Panc1 (cell line): ENCODE measurements at regions not wholly inside any gene's neighbourhood (a gene's known extent, or its start where the extent isn't known, plus 50 kb on each side); places are given as distances from the start of the nearest gene placed in this dataset.

Experiments used
- ATAC-seq: fragments of 200-7000 bp; cut with Tn5 transposase; 2 replicates; pipeline ENCODE4 v1.9.1; 2020; ENCODE audit warnings: mild to moderate bottlenecking, moderate library complexity
- BruUV-seq: library from RNA; stranded (reverse); fragments of 400-500 nt; replicated peaks from 2 replicates; lab custom pipeline; 2021; lab: Mats Ljungman, UMichigan
- CTCF ChIA-PET: fragments of 300-600 bp; sonication (Branson Sonifier 250); formaldehyde crosslinking; loops from one replicate; lab custom pipeline; 2022; ENCODE audit warnings: antibody characterized with exemption; lab: Charles Lee
- POLR2A ChIA-PET: fragments of 300-600 bp; sonication (Branson Sonifier 250); formaldehyde crosslinking; loops from one replicate; lab custom pipeline; 2022; ENCODE audit warnings: antibody characterized with exemption; lab: Charles Lee
- DNase-seq: peaks from one replicate; pipeline ENCODE4 v3.0.0-alpha.2; 2010; ENCODE audit warnings: low read depth, low spot score
- H3K27ac ChIP-seq: 2 replicates; pipeline ENCODE4 v1.5.1; 2011; ENCODE audit warnings: mild to moderate bottlenecking, low read length, inconsistent platforms
- H3K27me3 ChIP-seq: fragments of 200-500 bp; sonication (Bioruptor generic); 2 replicates; pipeline ENCODE4 v1.6.0; 2014; ENCODE audit warnings: low read length, inconsistent platforms; ENCODE audit not compliant: control insufficient read depth, insufficient read depth
- H3K36me3 ChIP-seq: fragments of 200-500 bp; sonication (Bioruptor generic); 2 replicates; pipeline ENCODE4 v1.5.1; 2014; ENCODE audit warnings: inconsistent platforms, mild to moderate bottlenecking, low read length, moderate library complexity; ENCODE audit not compliant: control insufficient read depth, insufficient read depth
- H3K4me1 ChIP-seq: 2 replicates; pipeline ENCODE4 v1.5.1; 2011; ENCODE audit warnings: inconsistent platforms, mild to moderate bottlenecking, low read length, moderate library complexity; ENCODE audit not compliant: control insufficient read depth, insufficient read depth
- H3K4me3 ChIP-seq, 2 experiments: 2 replicates each; pipeline ENCODE4 v1.5.1; 2011 to 2012; ENCODE audit warnings: low read depth in 2 of 2, low read length in 2 of 2, mild to moderate bottlenecking in 2 of 2, inconsistent platforms in 1 of 2, moderate library complexity in 1 of 2
- H3K9me3 ChIP-seq: fragments of 200-500 bp; sonication (Bioruptor generic); 2 replicates; pipeline ENCODE4 v1.5.1; 2014; ENCODE audit warnings: low read depth, mild to moderate bottlenecking, inconsistent platforms, low read length, moderate library complexity; ENCODE audit not compliant: control insufficient read depth, insufficient read depth
- CTCF ChIP-seq: fragments of 450-650 bp; IDR thresholded peaks from 2 replicates; pipeline ENCODE4 v1.5.1; 2017; ENCODE audit warnings: mild to moderate bottlenecking
- POLR2AphosphoS5 ChIP-seq: IDR thresholded peaks from 2 replicates; pipeline ENCODE4 v1.6.1; 2012; ENCODE audit warnings: mild to moderate bottlenecking, low read depth, low read length, moderate library complexity
- REST ChIP-seq, 2 experiments: IDR thresholded peaks; 2 replicates each; pipeline ENCODE4 v1.6.1; 2011 to 2012; ENCODE audit warnings: low read depth in 2 of 2, control low read depth in 1 of 2, low read length in 1 of 2, mild to moderate bottlenecking in 1 of 2, moderate library complexity in 1 of 2; ENCODE audit not compliant: insufficient read depth in 1 of 2
- SIN3A ChIP-seq: IDR thresholded peaks from 2 replicates; pipeline ENCODE4 v1.6.1; 2012; ENCODE audit warnings: low read depth, mild to moderate bottlenecking, low read length, moderate library complexity, borderline replicate concordance; ENCODE audit not compliant: insufficient read depth
- TCF7L2 ChIP-seq: IDR thresholded peaks from 2 replicates; pipeline ENCODE4 v1.6.1; 2011; ENCODE audit warnings: mild to moderate bottlenecking, low read depth, low read length, inconsistent platforms
- in situ Hi-C: cut with HindIII; loops from 2 replicates; pipeline ENCODE4 v1.10.0; 2016; ENCODE audit warnings: low sequenced_read_pairs, low pct_unique_long_range_greater_than_20kb
- intact Hi-C: fragments of 100-400 bp; cut with micrococcal nuclease; formaldehyde crosslinking; loops from one replicate; pipeline ENCODE4 v1.10.0; 2022; ENCODE audit not compliant: unreplicated experiment

GRCh38 chr9:108645520-108645919 lies 210.3 kb downstream of the ACTL7B start:
- intact Hi-C loops: no loop called here
- ChIA-PET POLR2A (no interaction called here), CTCF (no interaction called here)
- H3K4me3 ChIP-seq: no peak overlapping the region
- no peaks in the 10 kb centered on the region for H3K9me3 ChIP-seq
- in situ Hi-C loops: no loop called here
- BruUV-seq: no TSS peak
- no peaks in the 10 kb centered on the region for H3K36me3 ChIP-seq
- no peak for DNase-seq
- H3K27me3 ChIP-seq: no peaks in the 10 kb centered on the region
- TF ChIP-seq TCF7L2 (no peak), POLR2AphosphoS5 (no peak), CTCF (no peak)
- H3K4me1 ChIP-seq: no peaks in the 10 kb centered on the region
- no peak overlapping the region for H3K27ac ChIP-seq
- ATAC-seq: no peak

GRCh38 chr9:108643731-108644510 lies 211.9 kb downstream of the ACTL7B start:
- H3K27me3 ChIP-seq: no peaks in the 10 kb centered on the region
- no peak overlapping the region for H3K27ac ChIP-seq
- no TSS peak for BruUV-seq
- H3K4me1 ChIP-seq: no peaks in the 10 kb centered on the region
- intact Hi-C loops (no loop called here), in situ Hi-C loops (no loop called here)
- no peak for ATAC-seq
- TF ChIP-seq POLR2AphosphoS5: no peak
- TF ChIP-seq CTCF: no peak
- no peak for TF ChIP-seq REST (IDR thresholded peaks at IDR 0.05; ENCODE audit: insufficient read depth in 1 of 2, low read depth in 2 of 2, low read length in 1 of 2)
- no peak for TF ChIP-seq SIN3A
- no peak for TF ChIP-seq TCF7L2
- POLR2A ChIA-PET: no interaction called here
- CTCF ChIA-PET: no interaction called here
- no peaks in the 10 kb centered on the region for H3K36me3 ChIP-seq
- DNase-seq: no peak
- no peaks in the 10 kb centered on the region for H3K9me3 ChIP-seq
- H3K4me3 ChIP-seq: no peak overlapping the region
